Fibroblast of skin of scalp (primary cell): ENCODE measurements at regions not wholly inside any gene's neighbourhood (a gene's known extent, or its start where the extent isn't known, plus 50 kb on each side); places are given as distances from the start of the nearest gene placed in this dataset.

Experiments used
- DNase-seq: peaks from one replicate; pipeline ENCODE4 v3.0.0-alpha.2; 2013

GRCh38 chr5:34599471-34600117, 56.5 kb upstream of the RAI14 start:
- no peak for DNase-seq

DNA sequence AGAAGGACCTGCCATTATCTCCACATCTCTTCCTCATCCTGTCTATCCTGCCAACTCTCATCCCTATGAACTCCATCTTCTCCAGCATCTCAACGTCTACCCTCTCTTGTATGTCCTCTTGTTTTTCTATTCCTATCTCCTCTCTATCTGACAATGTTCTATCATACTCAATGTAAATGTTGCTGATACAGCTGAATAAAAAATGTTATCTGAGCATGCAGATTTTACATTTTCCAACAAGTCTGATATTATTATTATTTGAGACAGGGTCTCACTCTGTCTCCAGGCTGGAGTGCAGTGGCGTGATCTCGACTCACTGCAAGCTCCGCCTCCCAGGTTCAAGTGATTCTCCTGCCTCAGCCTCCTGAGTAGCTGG, 56.0 kb upstream of the RAI14 start:
- DNase-seq, result no peak

GRCh38 chr5:34603378-34603777, 52.8 kb upstream of the RAI14 start:
- DNase-seq, result no peak

- DNase-seq, result no peak
These were observed 51.9 kb upstream of the RAI14 start for GRCh38 chr5:34604119-34604675.

DNA sequence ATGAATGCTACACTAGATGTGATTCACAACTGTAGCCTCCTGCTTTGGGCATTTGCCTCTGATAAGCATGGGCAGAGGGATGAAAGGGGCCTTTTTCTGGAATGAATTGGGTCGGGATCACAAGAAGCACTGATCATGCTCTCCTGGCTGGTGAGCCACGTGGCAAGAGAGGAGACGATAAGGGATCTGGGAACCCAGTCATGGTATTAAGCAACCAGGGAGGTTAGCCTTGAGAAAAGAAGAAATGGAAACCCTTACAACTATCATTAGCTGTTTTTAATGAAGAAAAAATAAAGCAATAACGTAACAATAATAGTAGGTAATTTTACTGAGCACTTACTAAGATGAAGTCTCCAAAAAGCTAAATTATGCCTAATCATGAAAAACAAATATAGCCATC, 50.0 kb upstream of the RAI14 start:
- no peak for DNase-seq
